ELF-1 (cell line): ENCODE measurements at regions not wholly inside any gene's neighbourhood (a gene's known extent, or its start where the extent isn't known, plus 50 kb on each side); places are given as distances from the start of the nearest gene placed in this dataset.
A peak's percentile ranks its signal among the peaks of the same experiment; 100 is the strongest.
"Not testable (repeated sequence)": the region's sequence is repeated elsewhere in the genome, so short reads cannot be mapped to it uniquely, and the experiment has no call there.

Source experiments
- DNase-seq: peaks from one replicate; pipeline ENCODE4 v3.0.0-alpha.2; 2016; ENCODE audit warnings: low read depth, low spot score

DNA sequence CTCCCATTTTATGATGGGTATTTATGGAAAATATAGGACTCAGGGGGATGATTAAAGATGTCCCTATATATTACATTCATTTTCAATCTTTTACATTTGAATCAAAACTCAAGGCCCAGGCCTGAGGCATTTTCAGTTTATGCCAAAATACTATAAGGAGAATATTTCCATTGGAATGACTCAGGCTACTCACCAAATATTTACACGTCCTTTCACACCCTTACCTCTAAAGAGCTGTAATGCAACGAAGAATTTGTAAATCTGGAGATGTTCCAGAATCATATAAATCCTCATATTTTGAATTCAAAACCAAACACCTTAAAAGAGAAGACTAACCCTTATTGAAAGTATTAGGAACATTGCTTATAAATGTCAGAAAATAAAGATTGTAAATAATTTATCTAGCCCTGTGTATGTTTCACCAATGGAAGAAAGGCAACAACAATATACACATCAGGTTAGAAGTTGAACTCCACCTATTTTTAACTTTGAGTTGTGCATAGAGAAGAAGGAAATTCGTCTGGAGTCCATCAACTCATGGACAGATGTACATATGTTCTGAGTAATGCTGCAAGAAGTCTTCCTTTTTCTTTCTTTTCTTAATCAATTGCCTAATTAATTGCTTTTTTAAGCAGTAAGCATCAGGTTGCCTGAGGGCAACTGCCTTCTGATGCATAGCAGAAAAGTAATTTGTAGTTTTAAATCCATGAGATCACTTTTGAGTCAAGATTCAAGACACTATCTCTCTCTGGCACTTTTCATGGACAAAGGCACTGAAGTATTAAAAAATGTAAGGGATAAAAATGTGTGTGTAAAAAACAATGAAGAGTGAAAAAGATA is 579.3 kb upstream of the RGMB start:
- DNase-seq = no peak

GRCh38 chr5:98200726-98201541 is 572.5 kb upstream of the RGMB start:
- DNase-seq = peak; percentile 4

DNA sequence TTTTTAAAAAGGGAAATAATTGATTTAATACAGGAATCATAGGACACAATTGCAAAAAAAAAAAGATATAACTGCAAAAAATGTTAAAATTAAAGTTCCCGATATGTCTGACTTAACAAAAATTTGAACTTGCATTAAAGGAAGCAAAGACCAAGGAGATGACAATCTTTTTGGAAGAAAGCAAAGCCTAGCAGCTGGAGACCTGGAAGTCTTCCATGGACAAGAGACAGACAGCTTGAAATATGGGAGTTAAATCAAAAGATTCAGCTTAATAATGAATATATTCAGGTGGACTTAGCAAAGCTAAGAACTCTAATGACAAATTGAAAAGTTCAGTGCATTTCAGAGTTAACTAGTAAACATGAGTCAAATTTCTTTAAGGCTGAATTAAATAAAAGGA is 568.7 kb upstream of the RGMB start:
- no peak for DNase-seq

DNA sequence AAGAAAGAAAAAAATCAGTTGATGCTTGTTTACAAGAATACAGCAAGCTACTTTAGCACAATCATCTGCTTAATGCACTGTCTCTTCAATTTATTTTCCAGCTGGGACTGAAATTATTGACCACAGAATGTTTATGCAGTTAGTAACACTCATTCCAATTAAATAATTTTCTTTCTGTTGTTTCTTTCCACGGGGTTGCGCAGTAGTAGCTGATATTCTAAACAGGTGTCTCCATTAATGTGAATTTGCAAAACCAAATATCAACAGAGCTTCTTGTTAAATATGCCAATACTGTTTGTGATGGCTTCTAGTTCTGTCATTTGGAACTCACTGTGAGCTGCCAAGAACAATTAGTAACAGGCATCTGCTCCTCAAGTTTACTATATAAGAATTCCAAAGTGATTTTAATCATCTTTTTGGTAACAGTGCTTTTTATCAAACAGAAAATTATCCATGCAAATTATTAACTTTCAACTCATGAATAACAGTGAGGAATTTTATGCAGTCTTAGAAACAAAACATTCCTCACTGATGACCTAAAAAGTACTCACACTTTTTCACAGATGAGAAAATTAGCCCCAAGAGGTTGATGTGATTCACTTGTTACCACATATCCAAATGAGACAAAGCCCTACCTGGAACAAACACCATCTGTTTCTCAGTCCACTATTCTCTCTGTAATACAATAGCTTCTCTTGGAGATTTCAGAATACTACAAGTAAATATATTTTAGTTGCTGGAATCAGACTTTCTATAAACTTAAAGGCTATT is 567.6 kb upstream of the RGMB start:
- DNase-seq = no peak

- DNase-seq = no peak
Observed at GRCh38 chr5:98206566-98206965, 566.9 kb upstream of the RGMB start.

- no peak for DNase-seq
Observed at GRCh38 chr5:98209418-98209817, 564.0 kb upstream of the RGMB start.

- DNase-seq = no peak
Observed at GRCh38 chr5:98214240-98215051, 559.0 kb upstream of the RGMB start.

GRCh38 chr5:98217138-98217537 is 556.3 kb upstream of the RGMB start:
- no peak for DNase-seq

DNA sequence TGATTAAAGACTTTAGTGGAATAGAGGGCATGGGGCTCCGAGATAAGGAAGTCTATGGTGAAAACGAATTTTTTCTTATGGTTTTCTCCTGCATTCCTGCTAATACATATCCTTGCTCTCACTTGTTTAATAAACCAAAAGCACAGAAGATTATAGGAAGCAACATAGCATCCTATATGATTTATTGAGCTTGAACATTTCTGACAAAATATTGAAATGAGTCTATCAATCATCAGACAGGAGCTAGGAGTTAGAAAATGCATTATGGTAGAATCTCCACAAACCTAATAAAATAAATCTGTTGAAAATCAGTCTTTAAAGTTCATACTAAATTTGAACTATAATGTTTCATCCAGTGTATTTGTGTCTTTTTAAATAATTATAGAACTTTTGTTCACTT is 554.6 kb upstream of the RGMB start:
- no peak for DNase-seq

DNA sequence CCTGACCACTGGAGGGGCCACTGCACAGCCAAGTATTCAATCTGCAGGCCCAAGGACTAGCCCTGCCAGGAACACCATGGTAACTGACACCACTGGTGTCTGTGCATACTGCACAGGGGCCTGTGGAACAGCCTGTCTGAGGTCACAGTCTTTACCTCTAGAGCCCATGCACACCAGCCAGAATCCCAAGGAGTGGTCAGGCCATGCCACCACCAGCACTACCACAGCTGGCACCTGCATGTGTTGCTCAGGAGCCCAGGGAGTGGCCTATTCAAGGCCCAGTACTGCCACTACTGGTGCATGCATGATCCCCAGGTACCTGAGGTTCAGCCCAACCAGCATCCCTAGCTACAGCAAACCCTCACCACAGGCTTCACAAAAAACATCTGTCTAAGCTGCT is 546.0 kb upstream of the RGMB start:
- no peak for DNase-seq

GRCh38 chr5:98231089-98231488 is 542.4 kb upstream of the RGMB start:
- DNase-seq = no peak

- DNase-seq = not testable (repeated sequence)
Observed at GRCh38 chr5:98237794-98238193, 535.7 kb upstream of the RGMB start.

DNA sequence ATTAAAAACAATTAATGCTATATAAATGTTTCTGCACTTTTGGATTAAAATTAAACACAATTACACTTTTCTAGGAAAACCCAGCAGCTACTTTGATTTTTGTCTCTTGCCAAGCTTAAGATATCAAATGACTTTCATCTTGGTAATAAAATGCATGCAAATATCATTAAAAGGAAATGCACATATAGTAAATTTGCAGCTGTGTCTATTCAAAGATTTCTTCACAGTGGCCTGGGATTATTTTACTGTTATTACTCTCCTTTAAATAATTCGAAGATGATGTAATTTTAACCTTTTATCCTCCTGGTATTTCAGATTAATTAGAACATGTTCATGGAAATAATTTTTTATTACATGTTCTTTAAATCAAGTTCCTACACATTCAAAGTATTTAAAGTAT is 529.5 kb upstream of the RGMB start:
- no peak for DNase-seq

- DNase-seq = no peak
Observed at GRCh38 chr5:98248949-98249348, 524.5 kb upstream of the RGMB start.

DNA sequence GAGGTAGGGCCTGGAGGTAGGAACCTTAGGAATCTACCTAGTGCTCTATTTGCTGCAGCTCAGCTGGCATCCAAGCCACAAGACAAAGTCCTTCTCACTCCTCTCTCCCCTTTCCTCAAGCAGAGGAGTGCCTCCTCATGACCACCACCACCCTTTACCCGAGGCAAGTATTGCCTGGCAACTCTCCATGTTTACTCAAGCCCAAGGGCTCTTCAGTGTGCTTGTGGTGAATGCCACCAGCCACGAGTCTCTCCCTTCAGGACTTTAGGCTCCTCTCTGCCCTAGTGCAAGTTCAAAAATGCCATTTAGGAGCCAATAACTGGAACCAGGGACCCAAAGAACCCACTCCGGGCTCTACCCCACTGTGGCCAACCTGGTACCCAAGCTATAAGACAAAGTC is 514.5 kb upstream of the RGMB start:
- DNase-seq = no peak

DNA sequence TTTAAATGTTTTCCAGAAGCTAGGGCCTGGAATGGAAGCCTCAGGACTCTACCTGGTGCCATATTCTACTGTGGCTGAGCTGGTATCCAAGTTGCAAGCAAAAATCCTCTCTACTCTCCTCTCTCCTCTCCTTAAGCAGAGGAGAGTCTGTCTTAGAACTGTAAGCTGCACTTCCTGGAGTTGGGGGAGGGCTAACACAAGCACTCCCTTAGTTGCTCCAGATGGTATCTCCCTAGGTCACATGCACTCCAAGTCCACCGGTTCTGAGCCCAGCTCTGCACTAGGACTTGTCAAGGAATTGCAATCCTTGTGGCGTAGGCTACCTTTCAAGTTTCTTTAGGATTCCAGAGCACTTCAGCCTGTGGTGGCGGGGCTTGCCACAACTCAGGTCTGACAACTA is 513.9 kb upstream of the RGMB start:
- DNase-seq = no peak

DNA sequence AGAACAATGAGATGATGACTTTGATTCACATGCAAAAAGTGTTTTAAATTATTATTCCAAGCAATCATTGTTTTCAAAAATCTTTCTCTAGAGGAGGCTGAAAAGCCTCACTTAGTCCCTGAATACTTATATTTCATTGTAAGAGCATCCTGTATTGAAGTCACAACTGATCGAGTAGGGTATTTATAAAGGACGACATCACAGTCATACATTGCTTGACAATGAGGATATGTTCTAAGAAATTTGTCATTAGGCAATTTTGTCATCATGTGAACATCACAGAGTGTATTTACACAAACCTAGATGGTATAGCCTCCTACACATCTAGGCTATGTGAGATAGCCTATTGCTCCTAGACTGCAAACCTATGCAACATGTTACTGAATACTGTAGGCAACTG is 510.4 kb upstream of the RGMB start:
- no peak for DNase-seq

- no peak for DNase-seq
Observed at GRCh38 chr5:98268162-98268860, 505.2 kb upstream of the RGMB start.

- no peak for DNase-seq
Observed at GRCh38 chr5:98275980-98276379, 497.5 kb upstream of the RGMB start.

- no peak for DNase-seq
Observed at GRCh38 chr5:98282521-98282920, 490.9 kb upstream of the RGMB start.

- DNase-seq = no peak
Observed at GRCh38 chr5:98292496-98292895, 481.0 kb upstream of the RGMB start.
